NAMALWA (cell line): ENCODE measurements at regions not wholly inside any gene's neighbourhood (a gene's known extent, or its start where the extent isn't known, plus 50 kb on each side); places are given as distances from the start of the nearest gene placed in this dataset.

Experiments
- DNase-seq: peaks from one replicate; pipeline ENCODE4 v3.0.0-alpha.2; 2015; ENCODE audit warnings: low spot score

- no peak for DNase-seq
Measured at GRCh38 chr17:13084420-13084819, 66.6 kb upstream of the ELAC2 start.

GRCh38 chr17:13078591-13079385, 61.0 kb upstream of the ELAC2 start:
- DNase-seq, result no peak

- DNase-seq, result no peak
Measured at GRCh38 chr17:13076905-13077304, 59.1 kb upstream of the ELAC2 start.

- DNase-seq, result no peak
Measured at GRCh38 chr17:13074026-13074425, 56.2 kb upstream of the ELAC2 start.

GRCh38 chr17:13073018-13073417, 55.2 kb upstream of the ELAC2 start:
- no peak for DNase-seq

GRCh38 chr17:13070732-13071131, 52.9 kb upstream of the ELAC2 start:
- DNase-seq, result no peak

GRCh38 chr17:13067629-13068303, 49.9 kb upstream of the ELAC2 start:
- no peak for DNase-seq
